Tibial artery (tissue), 4 donors: ENCODE measurements at regions not wholly inside any gene's neighbourhood (a gene's known extent, or its start where the extent isn't known, plus 50 kb on each side); places are given as distances from the start of the nearest gene placed in this dataset.

Experiments
- DNase-seq, 2 donors: peaks; one replicate each; pipeline ENCODE4 v3.0.0-alpha.2; 2019
- H3K27ac ChIP-seq, 2 donors: fragments of 200-600 bp; sonication (generic) in 1 of 2; 1 replicate in 1 of 2; 2 replicates in 1 of 2; pipeline ENCODE4 v1.5.1; 2018 to 2019; ENCODE audit warnings: mild to moderate bottlenecking in 1 of 2
- H3K27me3 ChIP-seq, 2 donors: fragments of 200-600 bp; sonication (generic) in 1 of 2; one replicate each; pipeline versions ENCODE4 v1.5.1 to v1.6.0; 2016 to 2019
- H3K36me3 ChIP-seq, 3 donors: fragments of 200-600 bp; sonication (generic) in 2 of 3; one replicate each; pipeline ENCODE4 v1.5.1; 2016 to 2019; ENCODE audit warnings: mild to moderate bottlenecking in 2 of 3
- H3K4me1 ChIP-seq, 4 donors: fragments of 200-600 bp; sonication (generic) in 2 of 4; 1 replicate in 3 of 4; 2 replicates in 1 of 4; pipeline ENCODE4 v1.5.1; 2016 to 2019
- H3K4me3 ChIP-seq, 2 donors: fragments of 200-600 bp; sonication (generic) in 1 of 2; 1 replicate in 1 of 2; 2 replicates in 1 of 2; pipeline ENCODE4 v1.5.1; 2018 to 2019; ENCODE audit warnings: mild to moderate bottlenecking in 2 of 2
- H3K9me3 ChIP-seq, 3 donors: fragments of 200-600 bp; sonication (generic) in 1 of 3; one replicate each; pipeline ENCODE4 v1.5.1; 2016 to 2019
- CTCF ChIP-seq, 2 experiments: fragments of 200-600 bp in 1 of 2; fragments of 450-650 bp in 1 of 2; IDR thresholded peaks; one replicate each; pipeline ENCODE4 v1.5.1; 2017 to 2019; ENCODE audit warnings: antibody characterized with exemption in 2 of 2, mild to moderate bottlenecking in 1 of 2, moderate library complexity in 1 of 2
- intact Hi-C: fragments of 100-400 bp; cut with DNase I; formaldehyde crosslinking; loops from one replicate; pipeline ENCODE4 v1.15.0; 2023; ENCODE audit warnings: low total_unique reads

- H3K36me3 ChIP-seq = no peaks in the 10 kb centered on the region
- no peaks in the 10 kb centered on the region for H3K27me3 ChIP-seq
- no peak for TF ChIP-seq CTCF (IDR thresholded peaks at IDR 0.05)
- no peaks in the 10 kb centered on the region for H3K9me3 ChIP-seq
- no peak overlapping the region for H3K4me3 ChIP-seq
- H3K4me1 ChIP-seq = no peaks in the 10 kb centered on the region
- intact Hi-C loops = no loop called here
- H3K27ac ChIP-seq = no peak overlapping the region
- no peak for DNase-seq
Measured at GRCh38 chr1:219483530-219483929, 129.4 kb downstream of the ZC3H11B start.

GRCh38 chr1:219480011-219480410 lies 132.9 kb downstream of the ZC3H11B start:
- Histone ChIP-seq H3K36me3 (no peaks in the 10 kb centered on the region), H3K27me3 (no peaks in the 10 kb centered on the region), H3K27ac (no peak overlapping the region), H3K9me3 (no peaks in the 10 kb centered on the region), H3K4me3 (no peak overlapping the region), H3K4me1 (no peaks in the 10 kb centered on the region)
- intact Hi-C loops = no loop called here
- DNase-seq = no peak
- TF ChIP-seq CTCF (IDR thresholded peaks at IDR 0.05) = no peak

GRCh38 chr1:219478811-219479210 lies 134.1 kb downstream of the ZC3H11B start:
- no peak for TF ChIP-seq CTCF (IDR thresholded peaks at IDR 0.05)
- intact Hi-C loops = no loop called here
- Histone ChIP-seq H3K4me3 (no peak overlapping the region), H3K27ac (no peak overlapping the region), H3K9me3 (no peaks in the 10 kb centered on the region), H3K36me3 (no peaks in the 10 kb centered on the region), H3K4me1 (no peaks in the 10 kb centered on the region), H3K27me3 (no peaks in the 10 kb centered on the region)
- no peak for DNase-seq

- intact Hi-C loops = no loop called here
- Histone ChIP-seq H3K4me1 (no peaks in the 10 kb centered on the region), H3K27me3 (no peaks in the 10 kb centered on the region), H3K4me3 (no peak overlapping the region), H3K27ac (no peak overlapping the region), H3K36me3 (no peaks in the 10 kb centered on the region), H3K9me3 (no peaks in the 10 kb centered on the region)
- no peak for TF ChIP-seq CTCF (IDR thresholded peaks at IDR 0.05)
- no peak for DNase-seq
Measured at GRCh38 chr1:219477861-219478260, 135.0 kb downstream of the ZC3H11B start.

- Histone ChIP-seq H3K4me3 (no peak overlapping the region), H3K9me3 (no peaks in the 10 kb centered on the region), H3K27ac (no peak overlapping the region), H3K36me3 (no peaks in the 10 kb centered on the region), H3K27me3 (no peaks in the 10 kb centered on the region), H3K4me1 (no peaks in the 10 kb centered on the region)
- no peak for DNase-seq
- TF ChIP-seq CTCF (IDR thresholded peaks at IDR 0.05) = no peak
- intact Hi-C loops = no loop called here
Measured at GRCh38 chr1:219476716-219477115, 136.2 kb downstream of the ZC3H11B start.

GRCh38 chr1:219476116-219476515 lies 136.8 kb downstream of the ZC3H11B start:
- Histone ChIP-seq H3K27me3 (no peaks in the 10 kb centered on the region), H3K36me3 (no peaks in the 10 kb centered on the region), H3K9me3 (no peaks in the 10 kb centered on the region), H3K27ac (no peak overlapping the region), H3K4me1 (no peaks in the 10 kb centered on the region), H3K4me3 (no peak overlapping the region)
- DNase-seq = no peak
- intact Hi-C loops = no loop called here
- no peak for TF ChIP-seq CTCF (IDR thresholded peaks at IDR 0.05)
